Retinal pigment epithelial cell (primary cell): ENCODE measurements at regions not wholly inside any gene's neighbourhood (a gene's known extent, or its start where the extent isn't known, plus 50 kb on each side); places are given as distances from the start of the nearest gene placed in this dataset.

Experiments
- DNase-seq: peaks from one replicate; pipeline ENCODE4 v3.0.0-alpha.2; 2010; ENCODE audit warnings: low read depth
- H3K4me3 ChIP-seq: 2 replicates; pipeline ENCODE4 v1.5.1; 2011; ENCODE audit warnings: mild to moderate bottlenecking, low read length, control low read depth, moderate library complexity
- CTCF ChIP-seq: conservative IDR thresholded peaks from 2 replicates; pipeline ENCODE4 v1.5.1; 2011; ENCODE audit warnings: low read depth, low read length, control low read depth, inconsistent platforms

- H3K4me3 ChIP-seq: no peak overlapping the region
- TF ChIP-seq CTCF: no peak
Observed at GRCh38 chr13:109379930-109380329, 406.5 kb downstream of the IRS2 start.

GRCh38 chr13:109376936-109377335, 409.4 kb downstream of the IRS2 start:
- H3K4me3 ChIP-seq: no peak overlapping the region
- DNase-seq: no peak
- no peak for TF ChIP-seq CTCF

More at GRCh38 chr13:109379930-109380329, 406.5 kb downstream of the IRS2 start:
- DNase-seq: no peak

- DNase-seq: no peak
- H3K4me3 ChIP-seq: no peak overlapping the region
- TF ChIP-seq CTCF: no peak
Observed at GRCh38 chr13:109374609-109375200, 411.7 kb downstream of the IRS2 start.

- TF ChIP-seq CTCF: no peak
- no peak for DNase-seq
- H3K4me3 ChIP-seq: no peak overlapping the region
Observed at GRCh38 chr13:109372666-109373065, 413.7 kb downstream of the IRS2 start.

GRCh38 chr13:109371066-109371465, 415.3 kb downstream of the IRS2 start:
- TF ChIP-seq CTCF: no peak
- DNase-seq: no peak
- no peak overlapping the region for H3K4me3 ChIP-seq

GRCh38 chr13:109370496-109370895, 415.9 kb downstream of the IRS2 start:
- no peak for TF ChIP-seq CTCF
- no peak overlapping the region for H3K4me3 ChIP-seq
- no peak for DNase-seq

- TF ChIP-seq CTCF: no peak
- H3K4me3 ChIP-seq: no peak overlapping the region
- DNase-seq: no peak
Observed at GRCh38 chr13:109369353-109370052, 416.9 kb downstream of the IRS2 start.
